HG03432 (cell line): ENCODE measurements at regions not wholly inside any gene's neighbourhood (a gene's known extent, or its start where the extent isn't known, plus 50 kb on each side); places are given as distances from the start of the nearest gene placed in this dataset.

ENCODE experiments used
- ATAC-seq: cut with Tn5 transposase; IDR thresholded peaks from one replicate; pipeline ENCODE4 v1.9.1; 2021; ENCODE audit warnings: mild to moderate bottlenecking, moderate library complexity; ENCODE audit not compliant: unreplicated experiment

DNA sequence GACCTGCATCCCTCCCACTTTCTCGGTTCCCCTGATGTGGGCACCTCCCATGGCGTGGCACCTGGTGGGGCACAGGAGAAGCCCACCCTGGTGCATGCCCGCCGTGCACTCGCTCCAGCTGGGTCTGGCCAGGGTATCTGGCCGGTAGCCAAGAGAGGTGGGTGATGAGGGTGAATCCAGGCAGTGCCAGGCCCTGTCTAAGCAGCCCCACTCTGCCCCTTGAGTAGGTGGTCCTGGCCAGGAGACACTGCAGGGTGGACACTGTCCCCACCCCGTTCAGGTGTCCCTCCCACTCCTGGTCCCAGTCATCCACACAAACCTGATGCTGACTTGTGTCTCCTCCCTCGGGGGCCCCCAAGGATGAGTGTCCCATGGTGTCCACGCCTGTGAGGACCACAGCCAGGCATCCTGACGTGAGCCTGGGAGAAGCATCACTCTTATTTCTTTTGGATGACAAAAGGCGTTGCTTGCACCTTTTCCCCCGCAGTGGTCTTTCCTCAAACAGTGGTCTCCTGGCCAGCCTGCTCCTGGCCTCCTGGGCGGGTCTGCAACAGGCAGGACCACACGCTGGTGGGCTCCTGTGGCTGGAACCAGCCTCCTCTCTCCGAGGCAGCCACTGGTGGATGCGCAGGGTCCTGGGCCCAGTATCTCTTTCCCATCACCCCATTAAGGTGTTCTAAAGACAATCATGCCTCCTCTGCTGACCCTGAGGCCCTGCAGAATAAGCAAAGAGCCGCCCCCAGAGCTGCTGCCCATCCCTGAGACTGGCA lies 922.3 kb downstream of the BRD1 start:
- ATAC-seq, result no peak

DNA sequence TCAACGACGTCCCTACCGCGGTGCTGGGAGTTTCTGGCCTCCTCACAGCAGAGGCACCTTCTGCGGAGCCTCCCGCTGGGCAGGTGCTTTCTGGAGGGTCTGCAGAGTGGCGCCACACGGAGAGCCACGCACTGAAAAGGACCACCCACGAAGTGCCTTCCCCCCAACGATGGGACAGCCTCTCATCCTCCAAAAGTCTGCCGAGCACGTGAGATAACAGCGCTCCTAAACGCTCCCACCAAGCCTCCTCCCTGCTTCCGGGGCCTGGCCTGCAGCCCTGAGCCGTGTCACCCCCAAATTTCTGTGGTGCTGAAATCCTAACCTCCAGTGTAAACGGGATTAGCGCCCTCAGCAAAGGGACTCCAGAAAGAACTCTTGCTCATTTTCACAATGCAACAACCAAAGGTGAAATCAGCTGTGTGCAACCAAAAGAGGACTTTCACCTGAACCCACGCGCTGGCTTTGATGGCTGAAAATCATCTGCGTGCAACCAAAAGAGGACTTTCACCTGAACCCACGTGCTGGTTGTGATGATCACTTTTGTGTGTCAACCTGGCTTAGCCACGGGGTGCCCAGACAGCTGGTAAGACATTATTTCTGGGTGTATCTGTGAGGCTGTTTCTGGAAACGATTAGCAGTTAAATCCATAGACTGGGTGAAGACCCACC lies 924.6 kb downstream of the BRD1 start:
- ATAC-seq, result no peak

DNA sequence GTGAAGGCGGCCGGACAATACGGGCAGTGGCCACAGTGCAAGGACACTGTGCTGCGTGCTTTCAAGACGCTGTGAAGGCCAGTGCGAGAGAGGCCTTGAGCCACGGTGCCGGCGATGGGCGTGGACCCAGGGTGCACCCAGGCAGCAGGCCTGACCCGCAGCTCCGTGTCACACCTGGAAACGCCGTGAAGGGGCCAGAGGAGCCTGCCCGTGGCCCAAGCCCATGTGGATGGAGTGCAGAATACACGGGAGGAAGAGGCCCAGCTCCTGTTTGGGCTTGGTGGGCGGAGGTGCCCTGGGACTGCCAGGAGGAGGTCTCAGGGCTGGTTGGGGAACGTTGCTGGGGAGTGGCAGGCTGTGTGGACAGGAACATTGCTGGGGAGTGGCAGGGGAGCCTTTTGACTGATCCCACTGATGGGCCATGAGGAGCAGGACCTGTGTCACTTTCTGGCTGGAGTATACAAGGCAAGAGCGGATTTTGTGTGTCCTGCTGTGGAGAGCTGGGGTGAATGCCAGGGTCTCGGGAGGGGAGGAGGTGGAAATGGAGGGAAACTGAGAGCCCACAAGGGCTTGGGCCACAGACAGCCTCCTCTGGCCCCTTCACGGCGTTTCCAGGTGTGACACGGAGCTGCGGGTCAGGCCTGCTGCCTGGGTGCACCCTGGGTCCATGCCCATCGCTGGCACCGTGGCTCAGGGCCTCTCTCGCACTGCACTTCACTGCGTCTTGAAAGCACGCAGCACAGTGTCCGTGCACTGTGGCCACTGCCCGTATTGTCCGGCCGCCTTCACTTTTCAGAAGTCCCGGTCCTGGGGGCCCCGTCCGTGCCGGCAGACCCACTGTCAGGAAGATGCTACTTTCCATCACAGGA lies 925.4 kb downstream of the BRD1 start:
- ATAC-seq, result no peak

DNA sequence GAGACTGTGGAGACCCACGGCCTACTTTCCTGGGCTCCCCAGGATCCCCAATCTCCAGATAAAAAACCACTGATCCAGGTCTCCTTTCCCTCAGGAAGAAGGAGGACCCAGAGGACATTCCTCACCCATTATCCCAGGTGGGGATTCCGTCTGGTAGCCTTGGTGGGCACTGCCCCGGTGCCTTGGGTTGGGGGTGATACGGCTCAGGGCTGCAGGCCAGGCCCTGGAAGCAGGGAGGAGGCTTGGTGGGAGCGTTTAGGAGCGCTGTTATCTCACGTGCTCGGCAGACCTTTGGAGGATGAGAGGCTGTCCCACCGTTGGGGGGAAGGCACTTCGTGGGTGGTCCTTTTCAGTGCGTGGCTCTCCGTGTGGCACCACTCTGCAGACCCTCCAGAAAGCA lies 926.3 kb downstream of the BRD1 start:
- ATAC-seq, result no peak

DNA sequence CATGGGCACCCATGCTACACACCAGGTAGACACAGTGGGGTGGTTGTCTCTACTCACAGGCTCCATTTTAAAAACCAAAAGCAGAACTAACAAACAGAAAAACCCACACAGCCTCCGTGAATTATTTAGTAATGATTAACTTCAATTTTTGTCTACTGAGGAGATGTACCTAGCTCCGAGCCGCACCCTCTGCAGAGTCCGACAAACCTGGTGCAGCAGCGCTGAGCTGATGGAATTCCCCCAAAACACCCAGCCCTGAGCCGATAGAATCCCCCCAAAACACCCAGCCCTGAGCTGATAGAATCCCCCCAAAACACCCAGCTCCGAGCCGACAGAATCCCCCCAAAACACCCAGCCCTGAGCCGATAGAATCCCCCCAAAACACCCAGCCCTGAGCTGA lies 927.0 kb downstream of the BRD1 start:
- no peak for ATAC-seq

DNA sequence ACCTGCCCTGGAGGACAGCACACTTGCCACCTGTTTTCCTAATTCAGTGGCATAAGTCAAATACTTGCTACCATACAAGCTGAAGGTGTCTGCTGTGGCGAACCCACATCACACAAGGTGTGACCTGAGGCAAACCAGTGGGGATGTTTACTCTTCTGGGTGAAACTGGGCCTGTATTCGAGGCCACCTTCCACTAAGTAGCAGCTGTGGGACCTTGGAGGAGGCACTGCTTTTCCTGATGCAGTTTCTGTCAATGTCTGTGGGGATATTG lies 927.4 kb downstream of the BRD1 start:
- ATAC-seq, result no peak

DNA sequence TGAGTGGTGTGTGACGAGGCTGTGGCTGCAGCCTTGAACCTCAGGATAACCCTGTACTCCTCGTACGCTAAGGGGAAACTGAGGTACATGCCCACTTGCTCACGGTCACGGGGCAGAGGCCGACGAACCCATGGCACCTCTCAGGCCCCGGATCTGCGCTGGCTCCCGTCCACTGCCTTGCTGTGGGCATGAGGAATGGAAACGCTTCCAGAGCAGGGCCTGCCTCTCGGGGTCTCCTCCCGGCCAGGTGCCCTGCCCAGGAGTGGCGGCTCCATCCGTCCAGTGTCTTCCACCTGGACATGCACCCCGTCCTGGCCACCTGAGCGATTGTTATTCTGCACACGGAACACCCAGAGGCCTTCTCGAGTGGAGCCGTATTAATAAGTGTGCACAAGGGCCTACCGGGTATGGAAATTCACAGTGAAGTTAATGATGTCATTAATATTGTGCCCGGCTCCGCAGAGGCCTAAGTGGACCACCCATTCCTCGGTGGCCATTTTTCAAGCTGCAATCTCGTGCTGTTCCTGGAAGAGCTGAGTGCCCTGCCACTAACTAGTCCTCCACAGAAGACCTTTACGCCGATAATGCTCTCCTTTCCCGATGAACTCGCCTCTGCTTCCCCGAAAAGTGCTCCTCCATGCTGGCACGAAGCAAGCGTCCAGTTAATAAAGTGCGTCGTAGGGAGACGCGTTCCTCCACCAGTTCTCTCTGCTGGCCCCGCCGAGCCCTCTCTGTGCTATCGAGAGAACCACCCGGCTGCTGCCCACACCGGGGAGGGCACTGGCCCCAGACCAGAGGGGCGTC lies 927.9 kb downstream of the BRD1 start:
- no peak for ATAC-seq

DNA sequence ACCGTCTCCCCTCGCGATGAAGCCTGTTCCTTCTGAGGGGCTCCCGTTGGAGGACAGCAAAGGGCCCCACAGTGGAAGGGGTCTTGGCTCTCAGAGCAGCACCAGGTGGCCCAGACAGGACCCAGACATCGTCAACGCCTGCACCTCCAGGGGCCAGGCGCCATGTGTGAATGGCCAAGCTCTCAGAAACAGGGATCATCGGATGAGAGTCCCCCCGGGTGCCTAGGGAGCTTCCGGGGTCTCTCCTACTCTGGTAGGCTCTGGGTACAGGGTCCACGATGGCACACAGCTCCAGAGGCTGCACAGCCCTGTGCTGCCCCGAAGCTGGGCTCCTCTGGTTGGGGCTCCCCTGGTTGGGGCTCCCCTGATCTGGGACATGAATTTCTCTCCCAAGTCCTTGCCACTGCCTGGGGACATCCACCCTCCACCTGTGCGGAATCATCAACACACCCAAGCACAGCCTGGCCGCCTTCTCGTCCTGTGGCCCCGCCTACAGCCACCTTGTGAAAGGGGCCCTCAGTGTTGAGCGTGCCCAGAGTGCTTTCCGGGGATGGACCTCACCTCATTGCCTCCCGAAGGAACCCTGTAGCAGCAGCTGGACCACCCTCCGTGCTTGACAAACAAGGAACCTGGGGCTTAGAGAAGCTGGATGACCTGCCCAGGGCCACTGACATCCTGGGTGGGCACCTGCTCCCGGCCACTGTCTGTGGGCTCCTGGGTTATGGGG lies 929.0 kb downstream of the BRD1 start:
- no peak for ATAC-seq

DNA sequence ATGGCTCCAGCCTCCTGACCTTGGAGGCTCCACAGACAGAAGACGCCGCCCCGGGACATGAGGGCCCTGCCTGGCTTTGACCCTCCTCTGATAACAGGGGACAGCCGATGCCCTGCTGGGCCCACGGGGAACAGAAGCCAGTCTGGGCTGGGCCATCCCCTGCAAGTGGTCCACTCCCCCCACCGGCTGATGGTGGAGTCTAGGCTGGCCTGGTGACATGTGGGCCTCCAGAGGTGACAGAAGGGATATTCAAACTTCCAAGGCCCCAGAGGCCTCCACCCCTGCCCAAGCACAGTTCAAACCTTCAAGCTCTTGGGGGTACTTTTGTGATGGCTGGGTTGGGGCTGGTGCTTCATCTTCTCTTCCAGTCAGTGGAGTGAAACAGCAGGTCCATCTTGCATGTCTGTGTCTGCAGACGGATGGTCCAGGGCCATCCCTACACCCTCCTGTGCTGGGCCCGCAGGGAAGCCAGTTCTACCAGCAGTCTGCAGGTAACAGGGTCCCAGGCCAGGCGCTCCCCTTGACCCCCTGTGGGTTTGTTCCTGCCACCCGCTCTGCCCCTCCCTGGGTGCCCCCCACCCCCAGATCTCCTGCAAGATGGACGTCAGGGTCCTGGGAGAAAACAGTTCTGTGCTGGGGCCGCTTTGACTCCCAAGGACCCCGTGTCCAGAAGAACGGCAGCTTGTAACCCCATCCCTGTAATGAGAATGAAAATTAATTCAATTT lies 929.9 kb downstream of the BRD1 start:
- no peak for ATAC-seq

DNA sequence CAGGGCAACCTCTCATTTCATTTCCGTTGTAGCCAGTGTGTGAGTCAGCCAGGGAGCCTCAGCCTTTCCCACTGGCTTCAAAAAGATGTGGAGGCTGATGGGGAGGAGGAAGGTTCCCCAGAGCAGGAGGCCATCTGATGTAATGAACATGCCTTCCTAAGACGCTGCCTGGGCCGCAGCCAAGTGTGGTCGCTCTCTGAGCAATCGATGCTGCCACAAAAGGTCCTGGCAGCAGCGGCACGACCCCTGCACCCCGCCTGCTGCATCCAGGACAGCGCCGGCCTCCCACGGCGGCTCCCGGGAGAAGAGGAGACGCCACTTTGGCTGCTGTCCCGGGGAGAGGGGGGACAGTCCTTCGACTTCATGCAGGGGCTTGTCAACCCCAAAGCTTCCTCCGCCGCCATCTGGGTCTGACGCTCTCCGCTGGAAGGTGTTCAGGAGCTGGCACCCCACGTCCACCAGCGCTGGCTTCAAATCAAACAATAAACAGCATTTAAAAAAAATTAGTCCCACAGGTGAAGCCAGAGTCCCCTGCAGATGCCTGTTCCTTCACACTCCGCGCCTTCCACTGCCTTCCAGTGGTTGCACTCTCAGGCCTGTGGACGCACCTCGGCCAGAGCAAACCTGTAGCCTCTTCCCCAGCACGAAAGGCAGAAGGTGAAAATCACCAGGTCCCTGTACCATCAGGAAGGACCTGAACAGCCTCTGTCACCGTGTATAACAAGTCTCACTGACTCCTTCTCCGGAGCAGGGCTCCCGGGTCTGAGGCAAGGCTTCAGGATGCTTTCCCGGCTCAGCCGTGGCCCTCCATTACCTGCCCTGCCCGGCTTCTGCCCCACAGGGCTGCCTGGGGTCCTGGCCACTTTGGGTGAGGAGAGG lies 930.7 kb downstream of the BRD1 start:
- ATAC-seq, result no peak

DNA sequence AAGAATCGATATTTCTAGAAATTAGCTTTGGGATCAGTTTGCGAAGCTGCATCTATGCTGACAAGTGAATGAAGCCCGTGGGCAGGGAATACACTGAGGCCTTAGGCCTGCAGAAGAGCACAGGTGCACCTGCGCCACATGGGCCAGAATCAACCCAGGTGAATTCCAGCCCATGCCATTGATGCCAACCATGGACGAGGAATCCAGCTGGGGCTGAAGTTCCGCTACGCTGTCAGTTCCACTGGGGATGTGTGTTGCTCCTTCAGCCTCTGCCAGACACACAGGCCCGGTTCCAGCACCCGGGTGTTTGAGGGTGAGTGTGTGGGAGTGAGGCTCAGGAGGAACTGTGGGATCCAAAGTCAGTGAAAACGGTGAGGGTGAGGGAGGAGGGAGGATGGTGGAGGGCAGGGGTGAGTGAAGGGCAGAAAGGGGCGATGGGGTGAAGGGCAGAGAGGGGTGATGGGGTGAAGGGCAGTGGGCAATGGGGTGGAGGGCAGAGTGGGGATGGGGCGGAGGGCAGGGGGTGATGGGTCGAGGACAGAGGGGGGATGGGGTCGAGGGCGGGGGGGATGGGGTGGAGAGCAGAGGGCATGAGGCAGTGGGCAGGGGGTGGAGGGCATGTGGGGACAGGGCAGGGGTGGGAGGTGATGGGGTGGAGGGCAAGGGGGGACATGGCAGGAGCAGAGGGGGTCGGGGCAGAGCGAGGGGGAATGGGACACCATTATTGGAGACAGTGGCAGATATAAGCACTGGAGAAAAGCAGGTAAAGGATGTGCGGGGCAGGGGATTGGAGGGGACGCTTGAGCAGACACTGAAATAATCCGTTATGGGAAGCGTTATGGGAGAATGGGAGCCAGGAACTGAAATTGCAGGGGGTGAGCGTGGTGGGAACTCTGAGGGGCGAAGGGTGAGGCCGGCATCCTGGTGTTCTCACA lies 931.6 kb downstream of the BRD1 start:
- no peak for ATAC-seq

DNA sequence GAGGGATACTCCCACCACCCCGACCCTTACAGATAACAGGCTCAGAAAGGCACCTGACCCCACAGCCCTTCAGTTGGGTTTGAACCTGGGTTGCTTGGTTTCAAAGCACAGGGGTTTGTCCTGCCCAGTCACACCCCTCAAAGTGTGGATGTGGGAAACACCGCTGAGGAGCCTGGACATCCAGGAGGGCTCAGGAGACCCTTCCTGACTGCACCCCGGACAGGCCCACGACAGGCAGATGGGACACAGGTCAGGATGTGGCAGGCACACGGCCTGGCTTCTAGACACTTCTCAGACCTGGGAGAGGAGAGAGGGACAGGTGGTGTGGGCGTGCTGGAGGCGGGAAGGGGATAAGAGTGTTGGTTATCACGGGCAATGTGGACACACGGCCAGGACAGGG lies 932.3 kb downstream of the BRD1 start:
- ATAC-seq, result no peak

DNA sequence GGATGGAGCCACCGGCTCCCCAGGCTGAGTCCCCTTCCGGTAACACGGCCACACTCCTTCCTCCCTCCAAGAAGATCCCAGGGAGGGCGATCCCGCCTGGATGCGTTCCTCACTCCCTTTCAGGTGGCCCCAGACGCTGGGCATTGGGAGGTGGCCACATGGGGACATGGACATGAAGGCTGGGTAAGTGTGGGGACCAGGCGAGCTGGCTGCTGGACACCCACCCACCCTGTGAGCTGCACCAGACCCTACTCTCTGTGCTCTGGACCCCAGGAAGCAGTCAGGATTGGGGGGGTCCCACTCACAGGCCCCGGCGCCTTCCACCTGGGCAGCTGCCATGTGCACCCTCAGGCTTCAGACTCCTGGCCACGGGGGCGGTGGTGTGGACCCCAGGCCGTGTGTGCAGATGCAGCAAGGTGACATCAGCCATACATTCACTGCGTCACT lies 932.8 kb downstream of the BRD1 start:
- no peak for ATAC-seq

DNA sequence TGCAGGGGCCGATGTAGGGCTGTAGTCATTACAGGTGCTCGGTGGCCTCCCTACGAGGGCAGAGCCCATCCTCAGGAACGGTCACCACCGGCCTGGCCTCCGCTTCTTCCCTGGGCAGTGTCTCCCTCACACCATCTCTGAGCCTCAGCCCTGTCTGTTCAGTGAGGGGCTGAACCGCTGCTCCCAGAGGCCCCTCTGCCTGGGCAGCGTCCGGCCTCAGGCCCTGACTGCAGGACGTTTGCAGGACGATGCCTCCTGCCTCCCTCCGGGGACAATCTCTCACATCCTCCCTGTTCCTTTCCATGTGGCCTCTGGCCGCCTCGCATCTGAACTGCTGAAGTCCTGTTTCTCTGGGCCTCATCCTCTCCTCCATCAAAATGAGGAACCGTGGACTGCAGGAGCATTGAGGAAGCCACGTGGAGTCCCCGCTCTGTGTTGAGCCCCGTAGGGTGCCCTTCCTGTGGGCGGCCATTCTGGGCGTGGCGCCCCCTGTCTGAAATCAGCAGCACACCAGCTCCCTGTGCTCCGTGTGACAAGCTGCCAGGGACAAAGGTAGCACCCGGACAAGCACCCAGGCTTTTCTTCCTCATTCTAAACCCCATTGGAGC lies 933.5 kb downstream of the BRD1 start:
- ATAC-seq, result no peak

DNA sequence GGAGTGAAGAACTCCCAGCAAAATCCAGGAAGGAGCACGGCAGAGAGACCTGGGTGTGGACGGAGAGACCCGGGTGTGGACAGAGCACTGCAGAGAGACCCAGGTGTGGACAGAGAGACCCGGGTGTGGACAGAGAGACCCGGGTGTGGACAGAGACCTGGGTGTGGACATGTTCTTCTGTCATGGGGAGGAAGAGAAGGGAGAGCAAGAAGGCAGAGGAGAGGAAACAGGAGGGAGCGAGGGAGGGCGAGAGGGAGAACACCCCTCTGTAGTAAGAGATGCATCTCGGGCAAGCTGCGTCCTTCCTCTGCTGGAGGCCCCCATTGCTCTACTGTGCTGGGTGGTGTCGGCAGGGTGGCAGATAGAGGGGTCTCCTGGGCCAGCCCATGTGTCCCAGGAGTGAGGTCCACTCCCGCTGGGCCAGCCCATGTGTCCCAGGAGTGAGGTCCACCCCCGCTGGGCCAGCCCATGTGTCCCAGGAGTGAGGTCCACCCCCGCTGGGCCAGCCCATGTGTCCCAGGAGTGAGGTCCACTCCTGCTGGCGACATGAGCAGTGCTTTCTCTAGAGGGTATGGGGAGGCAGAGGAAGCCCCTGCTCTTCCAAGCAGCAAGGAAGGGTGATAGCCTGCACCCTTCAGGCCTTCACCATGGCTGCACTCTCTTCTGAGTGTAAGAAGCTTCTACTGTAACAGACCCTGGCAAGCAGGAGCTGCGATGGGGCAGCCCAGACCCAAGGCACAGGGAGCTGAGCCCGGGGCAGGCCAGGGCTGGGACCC lies 934.2 kb downstream of the BRD1 start:
- no peak for ATAC-seq

DNA sequence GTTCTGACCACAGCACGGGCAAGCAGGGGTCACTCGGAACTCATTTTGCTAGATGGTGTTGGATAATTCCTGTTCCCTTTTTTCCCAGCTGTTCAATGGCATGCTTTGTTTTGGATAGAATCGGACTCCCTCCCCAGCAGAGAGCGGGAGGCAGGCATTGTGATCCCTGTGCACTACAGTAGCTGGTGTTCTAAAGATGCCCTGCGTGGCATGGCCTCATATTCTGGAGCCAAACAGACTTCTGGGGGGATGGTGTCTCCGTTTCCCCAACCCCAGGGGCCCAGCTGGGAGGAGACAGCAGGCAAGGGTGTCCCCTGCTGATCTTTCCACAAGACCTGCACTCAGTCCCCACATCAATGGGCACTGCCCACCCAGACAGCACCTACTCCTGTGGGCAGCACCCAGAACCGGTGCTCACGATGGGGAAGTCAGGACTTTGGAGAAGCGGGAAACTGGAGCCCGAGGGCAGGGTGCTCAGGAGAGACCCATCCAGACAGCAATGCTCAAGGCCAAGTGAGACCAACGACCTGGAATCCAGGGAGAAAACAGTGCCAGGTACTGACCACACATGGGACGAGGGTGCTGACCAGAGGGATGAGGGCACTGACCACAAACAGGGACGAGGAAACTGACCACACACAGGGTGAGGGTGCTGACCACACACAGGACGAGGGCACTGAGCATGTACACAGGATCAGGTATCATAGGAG lies 934.9 kb downstream of the BRD1 start:
- no peak for ATAC-seq
